CD4-positive, alpha-beta T cell (primary cell): ENCODE measurements at regions not wholly inside any gene's neighbourhood (a gene's known extent, or its start where the extent isn't known, plus 50 kb on each side); places are given as distances from the start of the nearest gene placed in this dataset.
"Not testable (repeated sequence)": the region's sequence is repeated elsewhere in the genome, so short reads cannot be mapped to it uniquely, and the experiment has no call there.

Experiments
- ATAC-seq: fragments of 200-7000 bp; cut with Tn5 transposase; one replicate; pipeline ENCODE4 v1.10.0; 2022; ENCODE audit warnings: mild to moderate bottlenecking; ENCODE audit not compliant: poor library complexity
- CTCF ChIA-PET: fragments of 350-600 bp; sonication (Branson Sonifier 250); formaldehyde crosslinking; loops from one replicate; lab custom pipeline; 2021; ENCODE audit warnings: antibody characterized with exemption, inconsistent platforms; lab: Charles Lee
- POLR2A ChIA-PET: fragments of 350-600 bp; sonication (Branson Sonifier 250); formaldehyde crosslinking; loops from one replicate; lab custom pipeline; 2021; ENCODE audit warnings: antibody characterized with exemption, inconsistent platforms; lab: Charles Lee
- DNase-seq, 14 experiments: peaks; one replicate each; pipeline ENCODE4 v3.0.0-alpha.2; 2013 to 2020; ENCODE audit warnings: mixed read lengths in 2 of 14
- H3K27ac ChIP-seq, 2 donors: one replicate each; pipeline versions ENCODE4 v1.5.1 to v1.7.0; 2013; ENCODE audit warnings: low read length in 2 of 2, low read depth in 1 of 2, mild to moderate bottlenecking in 1 of 2
- H3K27me3 ChIP-seq, 2 experiments: 1 replicate in 1 of 2; 2 replicates in 1 of 2; pipeline versions ENCODE4 v1.6.1 to v1.7.0; 2013; ENCODE audit warnings: low read length in 2 of 2, control low read depth in 1 of 2, mild to moderate bottlenecking in 1 of 2, moderate library complexity in 1 of 2; ENCODE audit not compliant: insufficient read depth in 2 of 2, control insufficient read depth in 1 of 2
- H3K36me3 ChIP-seq: one replicate; pipeline ENCODE4 v1.6.1; 2013; ENCODE audit warnings: low read length, control low read depth; ENCODE audit not compliant: insufficient read depth
- H3K4me1 ChIP-seq: one replicate; pipeline ENCODE4 v1.6.1; 2013; ENCODE audit warnings: low read length, control low read depth; ENCODE audit not compliant: insufficient read depth
- H3K4me3 ChIP-seq: one replicate; pipeline ENCODE4 v1.5.1; 2013; ENCODE audit warnings: mild to moderate bottlenecking, low read length, moderate library complexity
- H3K9me3 ChIP-seq, 2 experiments: 1 replicate in 1 of 2; 2 replicates in 1 of 2; pipeline versions ENCODE4 v1.6.1 to v1.7.0; 2013; ENCODE audit warnings: low read length in 2 of 2, mild to moderate bottlenecking in 2 of 2, control low read depth in 1 of 2, moderate library complexity in 1 of 2; ENCODE audit not compliant: control insufficient read depth in 1 of 2, insufficient read depth in 1 of 2
- H3K27ac Mint-ChIP-seq: one replicate; pipeline ENCODE4 v1.8.0; 2020; ENCODE audit warnings: mixed read lengths
- H3K27me3 Mint-ChIP-seq: one replicate; pipeline ENCODE4 v1.8.0; 2021; ENCODE audit warnings: mixed read lengths
- H3K36me3 Mint-ChIP-seq: one replicate; pipeline ENCODE4 v1.8.0; 2021; ENCODE audit warnings: low read depth, mixed read lengths
- H3K4me1 Mint-ChIP-seq: one replicate; pipeline ENCODE4 v1.8.0; 2021; ENCODE audit warnings: low read depth, mixed read lengths
- H3K4me3 Mint-ChIP-seq: one replicate; pipeline ENCODE4 v1.8.0; 2020; ENCODE audit warnings: mild to moderate bottlenecking, mixed read lengths
- H3K9me3 Mint-ChIP-seq: one replicate; pipeline ENCODE4 v1.8.0; 2020; ENCODE audit warnings: mixed read lengths
- intact Hi-C, 2 experiments: fragments of 100-400 bp; cut with DNase I in 1 of 2; cut with micrococcal nuclease in 1 of 2; formaldehyde crosslinking; loops; one replicate each; pipeline versions ENCODE4 v1.15.1 to v1.9.0; 2023 to 2025; cut with DNase I, micrococcal nuclease
- TF ChIP-seq, protein P1 (sequence below): fragments of 200-600 bp; IDR thresholded peaks from one replicate; pipeline ENCODE4 v1.8.0; 2022; ENCODE audit warnings: antibody characterized with exemption, mild to moderate bottlenecking

DNA sequence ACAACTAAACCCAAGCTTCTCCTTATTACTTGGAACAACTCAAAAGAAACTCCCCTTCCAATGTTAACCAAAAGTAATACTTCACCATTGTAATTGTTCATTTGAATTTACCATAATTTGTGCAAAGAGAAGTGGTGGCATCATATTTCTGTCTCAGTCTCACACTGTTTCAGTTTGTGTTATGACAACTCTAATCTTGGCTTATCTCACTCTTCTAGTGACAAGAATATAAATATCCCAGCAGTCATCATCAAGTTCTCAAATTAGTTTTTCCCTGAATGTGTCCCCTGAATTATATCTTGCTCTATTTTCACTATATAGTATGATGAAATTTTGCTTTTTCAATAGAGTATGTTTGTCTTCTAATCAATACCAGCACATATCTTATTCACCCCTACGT is 681.4 kb upstream of the PRR20A start:
- ATAC-seq: no peak
- Mint-ChIP-seq H3K27me3 (no peaks in the 10 kb centered on the region), H3K27ac (no peak overlapping the region), H3K4me3 (no peak overlapping the region), H3K9me3 (peaks cover 9% of the 10 kb centered on the region), H3K4me1 (no peaks in the 10 kb centered on the region), H3K36me3 (no peaks in the 10 kb centered on the region)
- H3K4me1 ChIP-seq: no peaks in the 10 kb centered on the region
- no peaks in the 10 kb centered on the region for H3K27me3 ChIP-seq
- TF ChIP-seq, protein P1, sequence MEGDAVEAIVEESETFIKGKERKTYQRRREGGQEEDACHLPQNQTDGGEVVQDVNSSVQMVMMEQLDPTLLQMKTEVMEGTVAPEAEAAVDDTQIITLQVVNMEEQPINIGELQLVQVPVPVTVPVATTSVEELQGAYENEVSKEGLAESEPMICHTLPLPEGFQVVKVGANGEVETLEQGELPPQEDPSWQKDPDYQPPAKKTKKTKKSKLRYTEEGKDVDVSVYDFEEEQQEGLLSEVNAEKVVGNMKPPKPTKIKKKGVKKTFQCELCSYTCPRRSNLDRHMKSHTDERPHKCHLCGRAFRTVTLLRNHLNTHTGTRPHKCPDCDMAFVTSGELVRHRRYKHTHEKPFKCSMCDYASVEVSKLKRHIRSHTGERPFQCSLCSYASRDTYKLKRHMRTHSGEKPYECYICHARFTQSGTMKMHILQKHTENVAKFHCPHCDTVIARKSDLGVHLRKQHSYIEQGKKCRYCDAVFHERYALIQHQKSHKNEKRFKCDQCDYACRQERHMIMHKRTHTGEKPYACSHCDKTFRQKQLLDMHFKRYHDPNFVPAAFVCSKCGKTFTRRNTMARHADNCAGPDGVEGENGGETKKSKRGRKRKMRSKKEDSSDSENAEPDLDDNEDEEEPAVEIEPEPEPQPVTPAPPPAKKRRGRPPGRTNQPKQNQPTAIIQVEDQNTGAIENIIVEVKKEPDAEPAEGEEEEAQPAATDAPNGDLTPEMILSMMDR: no peak
- H3K4me3 ChIP-seq: no peak overlapping the region
- H3K36me3 ChIP-seq: no peaks in the 10 kb centered on the region
- peaks cover 0 to 5% of the 10 kb centered on the region in 2 experiments for H3K9me3 ChIP-seq
- intact Hi-C loops: no loop called here
- POLR2A ChIA-PET: no interaction called here
- CTCF ChIA-PET: interaction anchor here (1.0 kb wide), 1 partner anchor 15 kb away, joined by 3 read pairs; no protein-coding TSS in a partner anchor
- DNase-seq: no peak
- H3K27ac ChIP-seq: no peak overlapping the region

DNA sequence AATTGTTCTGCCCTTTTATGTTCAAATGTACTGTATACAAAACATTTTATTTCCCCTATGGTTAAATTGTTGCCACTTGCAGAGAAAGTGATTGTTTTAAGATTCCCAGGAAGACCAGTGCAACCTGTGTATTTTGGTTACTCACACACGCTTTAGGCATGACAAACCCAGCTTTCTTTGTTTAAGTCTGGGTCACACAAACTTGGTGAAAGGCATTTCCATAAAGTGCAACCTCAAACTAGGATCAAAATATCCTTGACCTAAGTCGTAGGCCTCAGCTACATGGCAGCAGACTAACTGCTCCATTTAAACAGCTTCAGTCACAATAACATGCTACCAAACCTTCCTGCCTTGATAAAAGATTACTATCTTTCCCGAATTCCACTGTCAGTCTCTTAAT is 639.0 kb upstream of the PRR20A start:
- no peak overlapping the region for H3K27ac ChIP-seq
- Mint-ChIP-seq H3K36me3 (no peaks in the 10 kb centered on the region), H3K9me3 (peaks cover 15% of the 10 kb centered on the region), H3K27ac (no peak overlapping the region), H3K4me1 (no peaks in the 10 kb centered on the region), H3K4me3 (no peak overlapping the region), H3K27me3 (no peaks in the 10 kb centered on the region)
- H3K9me3 ChIP-seq: peaks cover under 1 to 8% of the 10 kb centered on the region in 2 experiments
- ChIA-PET CTCF (no interaction called here), POLR2A (no interaction called here)
- H3K27me3 ChIP-seq: no peaks in the 10 kb centered on the region
- ATAC-seq: no peak
- DNase-seq: no peak
- no peaks in the 10 kb centered on the region for H3K4me1 ChIP-seq
- TF ChIP-seq, protein P1: no peak
- no peak overlapping the region for H3K4me3 ChIP-seq
- H3K36me3 ChIP-seq: no peaks in the 10 kb centered on the region
- intact Hi-C loops: no loop called here

DNA sequence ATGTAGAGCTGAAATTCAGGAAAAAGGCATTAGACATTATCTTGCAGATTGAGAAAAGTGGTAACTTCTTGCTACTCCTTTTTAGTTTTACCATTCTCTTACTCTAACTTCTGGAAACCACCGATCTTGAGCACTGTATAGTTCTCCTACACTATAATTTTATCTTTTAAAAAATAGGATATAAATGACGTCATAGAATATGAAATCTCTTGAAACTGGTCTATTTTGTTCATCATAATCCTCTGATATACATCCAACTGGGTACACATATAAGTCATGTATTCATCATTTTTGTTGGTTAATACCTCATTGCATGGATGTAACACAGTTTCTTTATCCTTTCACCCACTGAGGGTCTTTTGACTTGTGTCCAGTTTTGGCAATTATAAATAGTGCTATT is 629.9 kb upstream of the PRR20A start:
- Histone ChIP-seq H3K4me3 (no peak overlapping the region), H3K36me3 (no peaks in the 10 kb centered on the region), H3K27ac (no peak overlapping the region), H3K4me1 (no peaks in the 10 kb centered on the region), H3K9me3 (peaks cover 0 to 7% of the 10 kb centered on the region in 2 experiments), H3K27me3 (no peaks in the 10 kb centered on the region)
- Mint-ChIP-seq H3K36me3 (no peaks in the 10 kb centered on the region), H3K27me3 (no peaks in the 10 kb centered on the region), H3K27ac (no peak overlapping the region), H3K9me3 (peaks cover 11% of the 10 kb centered on the region), H3K4me3 (no peak overlapping the region), H3K4me1 (no peaks in the 10 kb centered on the region)
- ATAC-seq (no peak), DNase-seq (no peak)
- ChIA-PET POLR2A (no interaction called here), CTCF (no interaction called here)
- TF ChIP-seq, protein P1: no peak
- intact Hi-C loops: no loop called here

DNA sequence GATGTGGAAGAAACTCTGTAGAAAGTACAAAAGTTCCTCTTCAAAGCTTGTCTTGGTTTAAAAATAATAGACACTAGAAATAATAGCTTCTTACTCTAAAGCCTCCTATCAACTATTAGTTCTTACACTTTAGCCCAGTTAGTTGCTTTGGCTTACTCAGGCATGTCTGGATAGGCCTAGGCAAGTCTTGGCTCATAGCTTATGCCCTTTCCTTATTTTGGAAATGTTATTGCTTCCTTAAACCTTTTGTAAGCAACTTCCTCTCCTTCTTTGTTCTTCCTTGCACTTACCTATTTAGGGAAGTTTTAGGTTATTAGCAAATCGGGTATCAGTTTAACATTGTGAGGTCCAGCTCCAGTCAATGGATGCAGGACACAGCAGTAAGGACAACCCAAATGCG is 628.4 kb upstream of the PRR20A start:
- H3K36me3 ChIP-seq, H3K27me3 Mint-ChIP-seq, H3K27me3 ChIP-seq, intact Hi-C loops, POLR2A ChIA-PET, H3K4me1 Mint-ChIP-seq, H3K4me3 Mint-ChIP-seq, H3K9me3 ChIP-seq, H3K4me3 ChIP-seq, H3K36me3 Mint-ChIP-seq, H3K9me3 Mint-ChIP-seq, H3K4me1 ChIP-seq, ATAC-seq, H3K27ac Mint-ChIP-seq, H3K27ac ChIP-seq, DNase-seq: not testable (repeated sequence)
- CTCF ChIA-PET: interaction anchor here (0.6 kb wide), 1 partner anchor 28 kb away, joined by 3 read pairs; no protein-coding TSS in a partner anchor
